Heart left ventricle (tissue), 16 donors: ENCODE measurements at regions not wholly inside any gene's neighbourhood (a gene's known extent, or its start where the extent isn't known, plus 50 kb on each side); places are given as distances from the start of the nearest gene placed in this dataset.

Experiments
- ATAC-seq, 4 donors: fragments of 200-7000 bp; cut with Tn5 transposase; one replicate each; pipeline ENCODE4 v1.9.1; 2020 to 2022; ENCODE audit warnings: moderate library complexity in 4 of 4, mild to moderate bottlenecking in 3 of 4, moderate number of reproducible peaks in 1 of 4
- DNase-seq, 5 donors: peaks; one replicate each; pipeline ENCODE4 v3.0.0-alpha.2; 2020
- H3K27ac ChIP-seq, 12 donors: fragments of 200-600 bp; sonication (generic) in 4 of 12; one replicate each; pipeline versions ENCODE4 v1.5.0 to v1.8.0; 2016 to 2022; ENCODE audit warnings: mild to moderate bottlenecking in 2 of 12
- H3K27me3 ChIP-seq, 9 donors: fragments of 200-600 bp; sonication (generic) in 2 of 9; one replicate each; pipeline versions ENCODE4 v1.5.1 to v1.8.0; 2016 to 2022; ENCODE audit warnings: mild to moderate bottlenecking in 3 of 9
- H3K36me3 ChIP-seq, 9 donors: fragments of 200-600 bp; sonication (generic) in 2 of 9; one replicate each; pipeline versions ENCODE4 v1.5.0 to v1.8.0; 2018 to 2022; ENCODE audit warnings: mild to moderate bottlenecking in 2 of 9
- H3K4me1 ChIP-seq, 12 donors: fragments of 200-600 bp; sonication (generic) in 4 of 12; one replicate each; pipeline versions ENCODE4 v1.5.0 to v1.8.0; 2016 to 2022; ENCODE audit warnings: mild to moderate bottlenecking in 3 of 12
- H3K4me3 ChIP-seq, 12 donors: fragments of 200-600 bp; sonication (generic) in 4 of 12; one replicate each; pipeline versions ENCODE4 v1.5.0 to v1.8.0; 2017 to 2022; ENCODE audit warnings: mild to moderate bottlenecking in 9 of 12, moderate library complexity in 4 of 12
- H3K9me3 ChIP-seq, 12 donors: fragments of 200-600 bp; sonication (generic) in 4 of 12; one replicate each; pipeline versions ENCODE4 v1.5.0 to v1.8.0; 2016 to 2022; ENCODE audit warnings: mild to moderate bottlenecking in 1 of 12
- CTCF ChIP-seq, 12 donors: fragments of 200-600 bp; sonication (generic) in 4 of 12; IDR thresholded peaks; one replicate each; pipeline versions ENCODE4 v1.5.0 to v1.8.0; 2018 to 2022; ENCODE audit warnings: antibody characterized with exemption in 12 of 12, mild to moderate bottlenecking in 5 of 12
- POLR2A ChIP-seq, 2 donors: fragments of 450-650 bp; IDR thresholded peaks; one replicate each; pipeline ENCODE4 v1.6.1; 2017; ENCODE audit warnings: antibody characterized with exemption in 2 of 2, mild to moderate bottlenecking in 2 of 2, moderate library complexity in 2 of 2
- WGBS, 4 donors: extraction: QIAGEN DNeasy Blood & Tissue Kit in 2 of 4; methylation state at CpG; one replicate each; pipeline versions ENCODE4 v1.1.5 to v1.1.7; 2013 to 2018; 5-methylcytosine and 5-hydroxymethylcytosine counted together
- intact Hi-C, 10 donors: fragments of 100-400 bp; cut with DNase I; formaldehyde crosslinking; loops; one replicate each; pipeline versions ENCODE4 v1.11.1 to v1.14.2; 2022
- donor health status: ischemic (EF 13 %, LVEDD 7.1; RV severe dilation, severe dysfunction).
- donor health status: healthy with polysubstance abuse.
- donor health status: DM: no; HTN: yes; CAD: no.
- donor health status: DM: no; HTN: no; CAD: no.
- donor health status: ischemic (EF 25% LVEDD 6.9; RV normal size, moderate dysfunction).
- donor health status: ischemic (EF 25% LVEDD 5.7; RV mildly dilated, moderate dysfunction).
- donor health status: healthy.
- donor health status: DM: yes; HTN: yes; CAD: no.
- donor health status: ischemic (EF 35%, LVEDD 5.7; RV mildly dilated, moderate dysfunction).
- donor health status: nonischemic (EF 11% LVEDD 7.7; RV severe dilation, severe dysfunction).
- donor health status: DM: yes; HTN: yes; CAD: no.
- donor health status: PGD.
- donor health status: ischemic (EF 29% LVEDD 5.4; RV normal size, mild dysfunction).
- donor health status: nonischemic (EF 23%, LVEDD 6.1; RV moderate dilation, normal function).

- 57 to 70% (median 61%) methylated on average over 3 of the region's 3 CpGs for WGBS, 4 donors
- Histone ChIP-seq H3K27me3 (no peaks in the 10 kb centered on the region), H3K27ac (no peak overlapping the region), H3K4me1 (no peaks in the 10 kb centered on the region), H3K4me3 (no peak overlapping the region), H3K36me3 (no peaks in the 10 kb centered on the region), H3K9me3 (no peaks in the 10 kb centered on the region)
- intact Hi-C loops, result loop anchor here in 6 of 10 donors (2.0 to 10.0 kb wide), 3 partner anchors 244 to 248 kb away; no protein-coding TSS in a partner anchor
- no peak for TF ChIP-seq POLR2A (IDR thresholded peaks at IDR 0.05)
- TF ChIP-seq CTCF (IDR thresholded peaks at IDR 0.05), result no peak
- DNase-seq, result no peak
- no peak for ATAC-seq
Observed at GRCh38 chr11:26229257-26229656, 102.7 kb upstream of the ANO3 start.

- Histone ChIP-seq H3K27me3 (no peaks in the 10 kb centered on the region), H3K4me1 (no peaks in the 10 kb centered on the region), H3K4me3 (no peak overlapping the region), H3K36me3 (no peaks in the 10 kb centered on the region), H3K9me3 (no peaks in the 10 kb centered on the region), H3K27ac (no peak overlapping the region)
- DNase-seq (no peak), ATAC-seq (no peak)
- intact Hi-C loops, result loop anchor here in 7 of 10 donors (2.0 to 10.0 kb wide), 3 partner anchors 245 to 249 kb away; no protein-coding TSS in a partner anchor
- TF ChIP-seq CTCF (IDR thresholded peaks at IDR 0.05) (no peak), POLR2A (IDR thresholded peaks at IDR 0.05) (no peak)
Observed at GRCh38 chr11:26229981-26230380, 101.9 kb upstream of the ANO3 start.

- H3K27ac ChIP-seq, result no peak overlapping the region
- no peaks in the 10 kb centered on the region for H3K36me3 ChIP-seq
- intact Hi-C loops, result loop anchor here in 1 of 10 donors (5.0 kb wide), 1 partner anchor 249 kb away; no protein-coding TSS in a partner anchor
- H3K4me3 ChIP-seq, result no peak overlapping the region
- no peak for ATAC-seq
- TF ChIP-seq CTCF (IDR thresholded peaks at IDR 0.05) (no peak), POLR2A (IDR thresholded peaks at IDR 0.05) (no peak)
- 19 to 70% (median 69%) methylated on average over 3 of the region's 3 CpGs for WGBS, 4 donors
- DNase-seq, result no peak
- H3K27me3 ChIP-seq, result no peaks in the 10 kb centered on the region
- H3K9me3 ChIP-seq, result no peaks in the 10 kb centered on the region
- H3K4me1 ChIP-seq, result no peaks in the 10 kb centered on the region
Observed at GRCh38 chr11:26231252-26231661, 100.7 kb upstream of the ANO3 start.

- DNase-seq (no peak), ATAC-seq (no peak)
- Histone ChIP-seq H3K4me1 (no peaks in the 10 kb centered on the region), H3K27ac (no peak overlapping the region), H3K9me3 (no peaks in the 10 kb centered on the region), H3K4me3 (no peak overlapping the region), H3K36me3 (no peaks in the 10 kb centered on the region), H3K27me3 (no peaks in the 10 kb centered on the region)
- no peak for TF ChIP-seq CTCF (IDR thresholded peaks at IDR 0.05)
- no peak for TF ChIP-seq POLR2A (IDR thresholded peaks at IDR 0.05)
- WGBS, 4 donors, result 77 to 91% (median 81%) methylated on average over 1 of the region's 1 CpG
- intact Hi-C loops, result loop anchor here in 1 of 10 donors (5.0 kb wide), 1 partner anchor 252 kb away; no protein-coding TSS in a partner anchor
Observed at GRCh38 chr11:26234451-26234850, 97.5 kb upstream of the ANO3 start.
